ENCODE measurements at regions not wholly inside any gene's neighbourhood (a gene's known extent, or its start where the extent isn't known, plus 50 kb on each side); places are given as distances from the start of the nearest gene placed in this dataset.

DNA sequence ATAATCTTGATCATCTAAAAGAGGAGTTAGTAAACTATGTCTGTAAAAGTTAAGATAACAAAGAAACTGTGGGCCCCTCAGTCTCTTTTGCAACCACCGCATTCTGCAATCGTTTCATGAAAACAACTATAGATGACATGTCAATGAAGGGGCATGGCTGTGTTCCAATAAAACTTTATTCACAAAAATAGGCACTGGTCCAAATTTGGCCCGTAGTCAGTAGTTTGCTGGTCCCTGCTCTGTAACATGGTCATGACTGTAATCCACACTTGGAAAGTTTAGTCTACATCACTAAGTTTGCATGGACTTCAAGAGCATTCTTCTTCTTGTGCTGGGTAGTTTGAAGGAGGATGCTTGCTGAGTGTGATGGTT is 299.3 kb upstream of the PSMD7 start:
- TF ChIP-seq TAF1 (IDR thresholded peaks at IDR 0.05; ENCODE audit: borderline replicate concordance, low read depth, low read length) (no peak), POLR2AphosphoS5 (IDR thresholded peaks at IDR 0.05; ENCODE audit: low read depth, low read length) (no peak), POLR2A (IDR thresholded peaks at IDR 0.05; ENCODE audit: low read depth, low read length) (no peak)
